GM19372 (cell line): ENCODE measurements at regions not wholly inside any gene's neighbourhood (a gene's known extent, or its start where the extent isn't known, plus 50 kb on each side); places are given as distances from the start of the nearest gene placed in this dataset.

Experiments
- ATAC-seq: cut with Tn5 transposase; IDR thresholded peaks from one replicate; pipeline ENCODE4 v1.9.1; 2021; ENCODE audit warnings: mild to moderate bottlenecking, low read depth, moderate library complexity; ENCODE audit not compliant: unreplicated experiment

- no peak for ATAC-seq
Measured at GRCh38 chr2:138171244-138171643, 207.0 kb downstream of the HNMT start.

- ATAC-seq = no peak
Measured at GRCh38 chr2:138175066-138175465, 210.8 kb downstream of the HNMT start.

- ATAC-seq = no peak
Measured at GRCh38 chr2:138176862-138177439, 212.7 kb downstream of the HNMT start.

- ATAC-seq = no peak
Measured at GRCh38 chr2:138177693-138178092, 213.4 kb downstream of the HNMT start.

- ATAC-seq = no peak
Measured at GRCh38 chr2:138180692-138181386, 216.6 kb downstream of the HNMT start.

GRCh38 chr2:138182250-138182936 is 218.1 kb downstream of the HNMT start:
- no peak for ATAC-seq

GRCh38 chr2:138182937-138183312 is 218.7 kb downstream of the HNMT start:
- ATAC-seq = no peak

GRCh38 chr2:138183705-138184104 is 219.4 kb downstream of the HNMT start:
- ATAC-seq = no peak

- no peak for ATAC-seq
Measured at GRCh38 chr2:138184428-138184827, 220.2 kb downstream of the HNMT start.

GRCh38 chr2:138185827-138186226 is 221.6 kb downstream of the HNMT start:
- no peak for ATAC-seq

GRCh38 chr2:138187221-138187620 is 222.9 kb downstream of the HNMT start:
- no peak for ATAC-seq

DNA sequence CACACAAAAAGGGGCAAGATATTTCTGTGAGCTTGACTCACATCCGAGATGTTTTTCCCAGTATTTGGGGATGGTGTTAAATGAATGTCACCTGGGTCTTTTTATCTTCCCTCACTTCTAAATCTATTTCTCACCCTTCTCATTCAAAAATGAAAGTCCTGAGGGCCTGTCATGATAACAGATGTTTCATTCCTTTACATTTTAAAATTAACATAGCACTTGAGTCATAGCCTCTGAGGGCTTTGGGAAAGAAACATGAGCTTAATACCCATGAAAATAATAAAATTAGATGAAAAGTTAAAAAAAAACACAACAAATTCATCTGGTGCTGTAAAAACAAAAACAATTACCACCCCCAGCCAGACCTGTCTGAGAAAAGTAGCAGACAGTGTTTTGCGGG is 226.7 kb downstream of the HNMT start:
- no peak for ATAC-seq

DNA sequence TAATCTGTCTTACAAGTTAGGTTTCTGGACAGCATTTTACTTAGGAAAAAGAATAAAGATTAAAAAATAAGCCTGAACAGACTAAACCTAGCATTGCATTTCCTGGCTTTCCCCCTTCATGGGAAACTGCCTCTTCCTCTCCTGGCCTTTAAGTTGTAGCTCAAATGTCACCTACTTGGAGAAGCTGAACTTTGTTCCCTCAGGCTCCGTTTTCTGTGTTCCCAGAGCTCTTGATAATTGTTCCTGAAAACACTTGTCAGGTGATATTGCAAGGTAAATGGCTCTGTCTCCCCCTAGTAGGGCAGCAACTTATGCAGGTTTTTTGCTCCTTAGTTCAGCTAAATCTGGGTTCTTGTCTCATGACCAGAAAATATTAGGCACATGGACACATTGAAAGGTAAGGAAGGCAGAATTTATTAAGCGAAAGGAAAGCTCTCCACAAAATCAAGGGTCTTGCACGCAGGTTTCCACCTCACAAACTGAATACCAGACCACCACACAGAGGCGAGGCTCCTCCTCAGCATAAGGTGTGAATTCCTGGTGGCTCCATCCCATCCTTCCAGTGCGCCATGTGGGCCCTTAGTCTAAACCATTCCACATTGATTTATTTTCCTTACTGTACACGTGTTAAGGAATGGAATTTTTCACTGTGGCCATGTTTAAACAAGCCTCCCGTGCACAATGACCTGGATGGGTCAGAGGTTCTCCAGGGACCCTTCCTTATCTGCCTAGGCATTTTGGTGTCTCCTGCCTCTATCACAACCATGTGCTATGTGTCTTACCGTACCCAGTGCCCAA is 229.3 kb downstream of the HNMT start:
- ATAC-seq = no peak

GRCh38 chr2:138201286-138201685 is 237.0 kb downstream of the HNMT start:
- no peak for ATAC-seq

- ATAC-seq = no peak
Measured at GRCh38 chr2:138202762-138203161, 238.5 kb downstream of the HNMT start.

DNA sequence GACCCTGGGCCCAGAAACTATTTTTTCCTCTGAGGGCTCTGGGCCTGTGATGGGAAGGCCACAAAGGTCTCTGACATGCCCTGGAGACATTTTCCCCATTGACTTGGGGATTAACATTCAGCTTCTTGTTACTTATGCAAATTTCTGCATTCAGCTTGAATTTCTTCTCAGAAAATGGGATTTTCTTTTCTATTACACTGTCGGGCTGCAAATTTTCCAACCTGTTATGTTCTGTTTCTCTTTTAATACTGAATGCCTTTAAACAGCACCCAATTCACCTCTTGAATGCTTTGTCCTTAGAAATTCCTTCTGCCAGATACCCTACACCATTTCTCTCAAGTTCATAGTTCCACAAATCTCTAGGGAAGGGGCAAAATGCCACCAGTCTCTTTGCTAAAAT is 241.0 kb downstream of the HNMT start:
- no peak for ATAC-seq

DNA sequence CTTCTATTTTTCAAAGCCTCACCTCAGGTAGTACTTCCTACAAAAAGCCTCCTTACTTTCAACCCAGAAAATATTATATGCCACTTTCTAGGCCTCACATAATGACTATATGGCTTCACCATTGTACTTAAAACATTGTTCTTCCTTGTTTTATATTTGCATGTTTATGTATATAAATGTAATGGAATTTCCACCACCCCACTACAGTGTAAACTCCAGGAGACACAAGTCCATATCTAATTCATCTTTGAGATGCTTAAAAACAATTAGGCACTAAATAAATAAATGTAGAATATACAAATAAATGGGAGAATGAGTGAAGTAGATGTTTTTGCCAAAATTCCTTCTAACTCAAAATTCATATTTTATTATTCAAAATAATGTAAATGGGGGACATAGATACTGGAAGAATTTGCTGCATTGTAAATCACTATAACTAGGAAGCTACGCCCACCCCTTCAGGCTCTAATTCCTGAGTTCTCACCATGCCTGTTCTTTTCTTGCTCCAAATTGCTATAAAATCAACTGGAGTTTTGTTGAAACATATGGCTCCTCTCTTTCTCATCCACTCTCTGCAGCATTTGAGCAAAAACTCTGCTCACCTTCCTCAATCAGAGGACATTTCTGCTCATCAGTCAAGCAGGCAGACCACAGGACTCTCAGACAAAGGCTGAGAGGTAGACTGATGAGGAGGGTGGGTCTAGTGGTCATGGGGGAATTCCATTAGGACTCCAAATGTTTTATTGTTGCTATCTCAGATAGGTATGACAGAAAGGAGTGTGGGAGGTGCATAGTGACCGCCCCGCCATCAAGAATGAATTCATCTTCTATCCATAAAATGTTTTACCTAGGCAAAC is 243.0 kb downstream of the HNMT start:
- ATAC-seq = no peak

DNA sequence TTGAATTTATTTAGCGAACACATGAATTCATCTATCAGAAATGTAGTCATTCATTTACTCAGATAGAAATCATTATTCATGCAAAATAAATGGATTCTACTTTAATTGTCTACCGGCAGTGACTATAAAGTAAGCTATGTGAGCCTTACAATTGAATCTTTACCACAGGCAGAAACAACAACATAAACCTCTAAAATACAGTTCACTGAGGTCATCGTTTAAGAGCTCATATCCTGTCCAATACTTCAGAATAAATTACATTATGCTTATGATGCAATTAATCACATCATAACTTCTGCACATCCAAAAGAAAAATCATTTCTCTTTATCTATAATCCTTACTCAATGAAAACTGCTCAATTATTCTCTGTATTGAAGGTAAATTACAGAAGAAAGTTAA is 244.7 kb downstream of the HNMT start:
- ATAC-seq = no peak

- ATAC-seq = no peak
Measured at GRCh38 chr2:138210487-138210886, 246.2 kb downstream of the HNMT start.

DNA sequence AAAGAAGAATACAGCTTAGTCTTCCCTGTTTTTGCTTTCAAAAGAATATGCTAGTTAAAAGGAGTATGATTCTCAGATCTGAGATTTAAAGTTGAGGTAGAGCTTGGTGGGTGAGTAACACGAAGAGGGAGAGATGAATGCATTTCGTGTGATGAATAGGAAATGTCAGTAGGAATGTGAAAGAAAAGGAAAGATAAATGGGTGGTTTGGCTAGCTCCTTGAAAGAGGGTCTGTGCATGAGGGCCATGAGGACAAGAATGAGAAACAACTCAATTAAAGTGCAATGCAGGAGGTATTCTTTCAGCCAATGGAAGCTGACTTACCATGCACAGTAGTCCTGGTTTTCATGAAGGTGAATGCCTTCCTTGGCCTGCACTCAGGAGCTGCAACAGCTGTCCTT is 248.2 kb downstream of the HNMT start:
- ATAC-seq = no peak
